Activated T-cell treated with anti-CD3 and anti-CD28 coated beads for 48 hours (primary cell): ENCODE measurements at regions not wholly inside any gene's neighbourhood (a gene's known extent, or its start where the extent isn't known, plus 50 kb on each side); places are given as distances from the start of the nearest gene placed in this dataset.
"Not testable (repeated sequence)": the region's sequence is repeated elsewhere in the genome, so short reads cannot be mapped to it uniquely, and the experiment has no call there.

Experiments
- DNase-seq: peaks from one replicate; pipeline ENCODE4 v3.0.0-alpha.2; 2020; ENCODE audit warnings: low read depth

- no peak for DNase-seq
Measured at GRCh38 chr12:89856431-89856830, 147.8 kb upstream of the ATP2B1 start.

- DNase-seq: no peak
Measured at GRCh38 chr12:89848732-89849131, 140.1 kb upstream of the ATP2B1 start.

- no peak for DNase-seq
Measured at GRCh38 chr12:89846473-89847055, 137.9 kb upstream of the ATP2B1 start.

- no peak for DNase-seq
Measured at GRCh38 chr12:89845767-89846166, 137.1 kb upstream of the ATP2B1 start.

- DNase-seq: no peak
Measured at GRCh38 chr12:89845366-89845765, 136.7 kb upstream of the ATP2B1 start.

GRCh38 chr12:89844539-89844938 is 135.9 kb upstream of the ATP2B1 start:
- no peak for DNase-seq

GRCh38 chr12:89840162-89840922 is 131.7 kb upstream of the ATP2B1 start:
- no peak for DNase-seq

GRCh38 chr12:89839444-89839843 is 130.8 kb upstream of the ATP2B1 start:
- no peak for DNase-seq

GRCh38 chr12:89838833-89839232 is 130.2 kb upstream of the ATP2B1 start:
- DNase-seq: no peak

GRCh38 chr12:89836026-89836425 is 127.4 kb upstream of the ATP2B1 start:
- DNase-seq: no peak

- DNase-seq: no peak
Measured at GRCh38 chr12:89834676-89835075, 126.0 kb upstream of the ATP2B1 start.

GRCh38 chr12:89833337-89834252 is 125.0 kb upstream of the ATP2B1 start:
- DNase-seq: no peak

- DNase-seq: no peak
Measured at GRCh38 chr12:89832336-89832735, 123.7 kb upstream of the ATP2B1 start.

- no peak for DNase-seq
Measured at GRCh38 chr12:89831310-89832095, 122.9 kb upstream of the ATP2B1 start.

GRCh38 chr12:89829434-89829975 is 120.9 kb upstream of the ATP2B1 start:
- no peak for DNase-seq

- DNase-seq: no peak
Measured at GRCh38 chr12:89828575-89828974, 119.9 kb upstream of the ATP2B1 start.

GRCh38 chr12:89827592-89827991 is 119.0 kb upstream of the ATP2B1 start:
- no peak for DNase-seq

- no peak for DNase-seq
Measured at GRCh38 chr12:89826468-89826867, 117.8 kb upstream of the ATP2B1 start.

GRCh38 chr12:89825591-89826449 is 117.2 kb upstream of the ATP2B1 start:
- DNase-seq: no peak

- DNase-seq: no peak
Measured at GRCh38 chr12:89824822-89825221, 116.2 kb upstream of the ATP2B1 start.

GRCh38 chr12:89822992-89823391 is 114.4 kb upstream of the ATP2B1 start:
- not testable (repeated sequence) for DNase-seq
